GM10248 (cell line): ENCODE measurements at regions not wholly inside any gene's neighbourhood (a gene's known extent, or its start where the extent isn't known, plus 50 kb on each side); places are given as distances from the start of the nearest gene placed in this dataset.

Experiments
- CTCF ChIA-PET: fragments of 300-600 bp; sonication (Branson Sonifier 250); formaldehyde crosslinking; extraction: SDS; loops from one replicate; lab custom pipeline; 2021; ENCODE audit warnings: antibody characterized with exemption; lab: Yijun Ruan, JAX
- POLR2A ChIA-PET: fragments of 350-650 bp; sonication (Branson Sonifier 250); formaldehyde crosslinking; extraction: SDS; loops from one replicate; lab custom pipeline; 2020; ENCODE audit warnings: antibody characterized with exemption; lab: Yijun Ruan, JAX
- DNase-seq: peaks from one replicate; pipeline ENCODE4 v3.0.0; 2012; ENCODE audit errors: extremely low spot score
- TF ChIP-seq, protein P1 (sequence below): IDR thresholded peaks from 2 replicates; pipeline ENCODE4 v1.5.1; 2012; ENCODE audit warnings: mild to moderate bottlenecking, low read depth; ENCODE audit errors: extremely low read depth, missing control alignments, control extremely low read depth

- ChIA-PET POLR2A (no interaction called here), CTCF (interaction anchor here (1.0 kb wide), 1 partner anchor 148 kb away, joined by 3 read pairs; no protein-coding TSS in a partner anchor)
- TF ChIP-seq, protein P1, sequence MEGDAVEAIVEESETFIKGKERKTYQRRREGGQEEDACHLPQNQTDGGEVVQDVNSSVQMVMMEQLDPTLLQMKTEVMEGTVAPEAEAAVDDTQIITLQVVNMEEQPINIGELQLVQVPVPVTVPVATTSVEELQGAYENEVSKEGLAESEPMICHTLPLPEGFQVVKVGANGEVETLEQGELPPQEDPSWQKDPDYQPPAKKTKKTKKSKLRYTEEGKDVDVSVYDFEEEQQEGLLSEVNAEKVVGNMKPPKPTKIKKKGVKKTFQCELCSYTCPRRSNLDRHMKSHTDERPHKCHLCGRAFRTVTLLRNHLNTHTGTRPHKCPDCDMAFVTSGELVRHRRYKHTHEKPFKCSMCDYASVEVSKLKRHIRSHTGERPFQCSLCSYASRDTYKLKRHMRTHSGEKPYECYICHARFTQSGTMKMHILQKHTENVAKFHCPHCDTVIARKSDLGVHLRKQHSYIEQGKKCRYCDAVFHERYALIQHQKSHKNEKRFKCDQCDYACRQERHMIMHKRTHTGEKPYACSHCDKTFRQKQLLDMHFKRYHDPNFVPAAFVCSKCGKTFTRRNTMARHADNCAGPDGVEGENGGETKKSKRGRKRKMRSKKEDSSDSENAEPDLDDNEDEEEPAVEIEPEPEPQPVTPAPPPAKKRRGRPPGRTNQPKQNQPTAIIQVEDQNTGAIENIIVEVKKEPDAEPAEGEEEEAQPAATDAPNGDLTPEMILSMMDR: no peak
- DNase-seq: no peak
Measured at GRCh38 chr20:50439539-50440453, 70.4 kb upstream of the PTPN1 start.

- ChIA-PET CTCF (no interaction called here), POLR2A (no interaction called here)
- TF ChIP-seq, protein P1: no peak
- DNase-seq: no peak
Measured at GRCh38 chr20:50442512-50442911, 67.7 kb upstream of the PTPN1 start.

- ChIA-PET CTCF (no interaction called here), POLR2A (no interaction called here)
- TF ChIP-seq, protein P1: no peak
- no peak for DNase-seq
Measured at GRCh38 chr20:50445354-50446151, 64.6 kb upstream of the PTPN1 start.

GRCh38 chr20:50446351-50447101 lies 63.7 kb upstream of the PTPN1 start:
- POLR2A ChIA-PET: no interaction called here
- no peak for DNase-seq
- TF ChIP-seq, protein P1: no peak
- CTCF ChIA-PET: no interaction called here

DNA sequence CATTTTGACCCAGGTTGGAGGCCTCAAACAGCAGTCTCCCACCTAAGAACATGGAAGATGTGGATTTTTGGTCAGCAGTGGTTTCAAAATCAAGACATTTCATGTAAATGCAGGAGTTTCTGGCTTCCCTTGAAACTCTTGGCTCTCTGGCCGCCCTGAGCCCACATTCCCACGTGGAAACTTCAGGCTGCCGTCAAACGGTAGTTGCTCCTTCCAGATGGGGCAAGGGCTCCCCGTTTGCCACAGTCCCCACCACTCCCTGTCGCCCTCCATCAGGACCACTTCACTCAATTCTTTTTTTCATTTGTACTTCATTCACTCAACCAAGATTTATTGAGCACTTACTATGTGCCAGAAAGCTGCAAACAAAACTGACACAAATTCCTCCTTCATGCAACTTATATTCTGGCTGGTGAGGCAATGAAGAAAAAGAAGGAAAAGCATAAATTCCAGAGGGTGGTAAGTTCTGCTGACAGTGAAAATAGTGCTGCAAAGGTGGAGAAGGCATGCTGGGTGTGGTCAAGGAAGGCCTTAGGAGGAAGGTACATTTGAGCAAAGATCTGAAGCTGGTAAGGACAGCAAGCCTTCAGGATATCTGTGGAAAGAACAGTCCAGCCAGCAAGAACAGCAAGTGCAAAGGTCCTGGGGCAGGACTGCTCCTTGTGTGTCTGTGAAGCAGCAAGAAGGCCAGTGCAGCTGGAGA lies 62.9 kb upstream of the PTPN1 start:
- DNase-seq: no peak
- CTCF ChIA-PET: no interaction called here
- POLR2A ChIA-PET: no interaction called here
- TF ChIP-seq, protein P1: no peak
